K562 (cell line): ENCODE measurements at regions not wholly inside any gene's neighbourhood (a gene's known extent, or its start where the extent isn't known, plus 50 kb on each side); places are given as distances from the start of the nearest gene placed in this dataset.

Experiments
- BCOR ChIP-seq: fragments of 450-650 bp; IDR thresholded peaks from 2 replicates; pipeline ENCODE4 v1.6.1; 2016
- CHCHD3 ChIP-seq: fragments of 250-450 bp; sonication (Bioruptor Pico); IDR thresholded peaks from 2 replicates; pipeline ENCODE4 v2.1.2; 2022; ENCODE audit warnings: mild to moderate bottlenecking
- DDX20 ChIP-seq: fragments of 450-650 bp; IDR thresholded peaks from 2 replicates; pipeline ENCODE4 v1.6.1; 2016; ENCODE audit warnings: missing genetic modification characterization, low read depth, mild to moderate bottlenecking, missing compliant biosample characterization, moderate library complexity
- ESRRA ChIP-seq: fragments of 450-650 bp; IDR thresholded peaks from 2 replicates; pipeline ENCODE4 v1.6.1; 2014; ENCODE audit warnings: low read depth, mild to moderate bottlenecking, moderate library complexity, borderline replicate concordance
- FOS ChIP-seq: IDR thresholded peaks from 3 replicates; pipeline ENCODE4 v1.6.1; 2011; ENCODE audit not compliant: insufficient read length; ENCODE audit errors: extremely low read depth
- FOXK2 ChIP-seq, 2 experiments: fragments of 450-650 bp; IDR thresholded peaks in 1 of 2; conservative IDR thresholded peaks in 1 of 2; 2 replicates each; pipeline ENCODE4 v1.6.1; 2016; ENCODE audit warnings: low read depth in 2 of 2, mild to moderate bottlenecking in 1 of 2
- HNRNPUL1 ChIP-seq: fragments of 200-400 bp; formaldehyde crosslinking; IDR thresholded peaks from 2 replicates; pipeline ENCODE4 v1.6.1; 2017; ENCODE audit warnings: low read length
- POLR3G ChIP-seq: IDR thresholded peaks from 2 replicates; pipeline ENCODE4 v1.6.1; 2011; ENCODE audit not compliant: insufficient read length, insufficient replicate concordance; ENCODE audit errors: extremely low read depth
- PTBP1 ChIP-seq: fragments of 200-400 bp; formaldehyde crosslinking; IDR thresholded peaks from 2 replicates; pipeline ENCODE4 v1.6.1; 2017; ENCODE audit warnings: low read depth, low read length
- RAD51 ChIP-seq: fragments of 450-650 bp; IDR thresholded peaks from 2 replicates; pipeline ENCODE4 v1.7.1; 2016; ENCODE audit warnings: low read depth, mild to moderate bottlenecking, borderline replicate concordance
- RFX7 ChIP-seq: fragments of 250-450 bp; sonication (Bioruptor Pico); IDR thresholded peaks from 2 replicates; pipeline ENCODE4 v1.5.1; 2021; ENCODE audit warnings: mild to moderate bottlenecking
- ZNF143 ChIP-seq: sonication (generic); formaldehyde crosslinking; IDR thresholded peaks from 2 replicates; pipeline ENCODE4 v1.9.0; 2022; ENCODE audit warnings: mild to moderate bottlenecking, missing genetic modification reagents
- ZNF282 ChIP-seq: sonication (generic); formaldehyde crosslinking; IDR thresholded peaks from 2 replicates; pipeline ENCODE4 v1.8.1; 2023; ENCODE audit warnings: missing genetic modification reagents
- ZZZ3 ChIP-seq: fragments of 450-650 bp; IDR thresholded peaks from 2 replicates; pipeline ENCODE4 v1.6.1; 2016; ENCODE audit warnings: antibody characterized with exemption, mild to moderate bottlenecking, moderate library complexity
- TF ChIP-seq, protein P1 (sequence below): fragments of 450-650 bp; IDR thresholded peaks from 2 replicates; pipeline ENCODE4 v1.6.1; 2017; ENCODE audit warnings: mild to moderate bottlenecking, moderate library complexity
- TF ChIP-seq, protein P2 (sequence below): sonication (generic); formaldehyde crosslinking; IDR thresholded peaks from 2 replicates; pipeline ENCODE4 v1.9.0; 2022; ENCODE audit warnings: mild to moderate bottlenecking, missing genetic modification reagents
- TF ChIP-seq, protein P3 (sequence below), 3 experiments: IDR thresholded peaks in 2 of 3; conservative IDR thresholded peaks in 1 of 3; 2 replicates each; pipeline ENCODE4 v1.5.1; 2011 to 2012; ENCODE audit warnings: low read length in 3 of 3, mild to moderate bottlenecking in 3 of 3, control low read depth in 2 of 3, improper control_type of control experiment in 1 of 3, inconsistent platforms in 1 of 3, low read depth in 1 of 3, mixed read lengths in 1 of 3, moderate library complexity in 1 of 3; ENCODE audit not compliant: insufficient read depth in 2 of 3

DNA sequence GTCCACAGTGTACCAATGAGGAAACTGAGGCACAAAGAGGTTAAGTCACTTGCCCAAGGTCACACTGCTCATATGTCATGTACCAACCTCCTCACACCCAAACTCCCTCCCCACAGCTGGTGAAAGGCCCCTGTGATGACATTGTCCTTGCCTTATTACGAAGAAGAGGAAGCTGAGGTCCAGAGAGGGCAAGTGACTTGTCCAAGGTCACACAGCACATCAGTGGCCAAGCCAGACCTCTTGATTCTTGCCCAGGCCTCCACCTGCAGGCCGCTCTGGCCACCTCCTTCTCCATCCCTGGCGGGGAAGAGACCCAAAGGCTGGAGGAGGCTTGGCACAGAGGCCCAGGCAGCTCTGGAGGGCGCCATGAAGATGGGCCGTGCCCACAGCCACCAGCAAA lies 492.4 kb downstream of the PTPRU start (continued):
- TF ChIP-seq HNRNPUL1 (no peak), PTBP1 (0 out of 2 replicates have a peak, but pooled peaks have one; percentile 65), FOS (no peak), ZNF143 (CRISPR knock-in tag) (no peak), BCOR (peak; percentile 79), CHCHD3 (CRISPR knock-in tag) (no peak), POLR3G (no peak), RFX7 (CRISPR knock-in tag) (no peak), FOXK2 (conservative IDR thresholded peaks at IDR 0.05 in 1 of 2, IDR thresholded peaks at IDR 0.05 in 1 of 2; ENCODE audit: low read depth in 2 of 2) (no peak), DDX20 (no peak), ZZZ3 (no peak), RAD51 (no peak), ZNF282 (CRISPR knock-in tag) (no peak), ESRRA (0 out of 2 replicates have a peak, but pooled peaks have one; percentile 13)
- TF ChIP-seq, protein P1, sequence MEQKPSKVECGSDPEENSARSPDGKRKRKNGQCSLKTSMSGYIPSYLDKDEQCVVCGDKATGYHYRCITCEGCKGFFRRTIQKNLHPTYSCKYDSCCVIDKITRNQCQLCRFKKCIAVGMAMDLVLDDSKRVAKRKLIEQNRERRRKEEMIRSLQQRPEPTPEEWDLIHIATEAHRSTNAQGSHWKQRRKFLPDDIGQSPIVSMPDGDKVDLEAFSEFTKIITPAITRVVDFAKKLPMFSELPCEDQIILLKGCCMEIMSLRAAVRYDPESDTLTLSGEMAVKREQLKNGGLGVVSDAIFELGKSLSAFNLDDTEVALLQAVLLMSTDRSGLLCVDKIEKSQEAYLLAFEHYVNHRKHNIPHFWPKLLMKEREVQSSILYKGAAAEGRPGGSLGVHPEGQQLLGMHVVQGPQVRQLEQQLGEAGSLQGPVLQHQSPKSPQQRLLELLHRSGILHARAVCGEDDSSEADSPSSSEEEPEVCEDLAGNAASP: no peak
- TF ChIP-seq, protein P2, sequence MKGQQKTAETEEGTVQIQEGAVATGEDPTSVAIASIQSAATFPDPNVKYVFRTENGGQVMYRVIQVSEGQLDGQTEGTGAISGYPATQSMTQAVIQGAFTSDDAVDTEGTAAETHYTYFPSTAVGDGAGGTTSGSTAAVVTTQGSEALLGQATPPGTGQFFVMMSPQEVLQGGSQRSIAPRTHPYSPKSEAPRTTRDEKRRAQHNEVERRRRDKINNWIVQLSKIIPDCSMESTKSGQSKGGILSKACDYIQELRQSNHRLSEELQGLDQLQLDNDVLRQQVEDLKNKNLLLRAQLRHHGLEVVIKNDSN (CRISPR knock-in tag): no peak
- TF ChIP-seq, protein P3, sequence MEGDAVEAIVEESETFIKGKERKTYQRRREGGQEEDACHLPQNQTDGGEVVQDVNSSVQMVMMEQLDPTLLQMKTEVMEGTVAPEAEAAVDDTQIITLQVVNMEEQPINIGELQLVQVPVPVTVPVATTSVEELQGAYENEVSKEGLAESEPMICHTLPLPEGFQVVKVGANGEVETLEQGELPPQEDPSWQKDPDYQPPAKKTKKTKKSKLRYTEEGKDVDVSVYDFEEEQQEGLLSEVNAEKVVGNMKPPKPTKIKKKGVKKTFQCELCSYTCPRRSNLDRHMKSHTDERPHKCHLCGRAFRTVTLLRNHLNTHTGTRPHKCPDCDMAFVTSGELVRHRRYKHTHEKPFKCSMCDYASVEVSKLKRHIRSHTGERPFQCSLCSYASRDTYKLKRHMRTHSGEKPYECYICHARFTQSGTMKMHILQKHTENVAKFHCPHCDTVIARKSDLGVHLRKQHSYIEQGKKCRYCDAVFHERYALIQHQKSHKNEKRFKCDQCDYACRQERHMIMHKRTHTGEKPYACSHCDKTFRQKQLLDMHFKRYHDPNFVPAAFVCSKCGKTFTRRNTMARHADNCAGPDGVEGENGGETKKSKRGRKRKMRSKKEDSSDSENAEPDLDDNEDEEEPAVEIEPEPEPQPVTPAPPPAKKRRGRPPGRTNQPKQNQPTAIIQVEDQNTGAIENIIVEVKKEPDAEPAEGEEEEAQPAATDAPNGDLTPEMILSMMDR (IDR thresholded peaks at IDR 0.05 in 2 of 3, conservative IDR thresholded peaks at IDR 0.05 in 1 of 3; ENCODE audit: insufficient read depth in 2 of 3, low read depth in 1 of 3, low read length in 3 of 3): no peak
